ENCODE measurements at regions not wholly inside any gene's neighbourhood (a gene's known extent, or its start where the extent isn't known, plus 50 kb on each side); places are given as distances from the start of the nearest gene placed in this dataset.
"Not testable (repeated sequence)": the region's sequence is repeated elsewhere in the genome, so short reads cannot be mapped to it uniquely, and the experiment has no call there.

DNA sequence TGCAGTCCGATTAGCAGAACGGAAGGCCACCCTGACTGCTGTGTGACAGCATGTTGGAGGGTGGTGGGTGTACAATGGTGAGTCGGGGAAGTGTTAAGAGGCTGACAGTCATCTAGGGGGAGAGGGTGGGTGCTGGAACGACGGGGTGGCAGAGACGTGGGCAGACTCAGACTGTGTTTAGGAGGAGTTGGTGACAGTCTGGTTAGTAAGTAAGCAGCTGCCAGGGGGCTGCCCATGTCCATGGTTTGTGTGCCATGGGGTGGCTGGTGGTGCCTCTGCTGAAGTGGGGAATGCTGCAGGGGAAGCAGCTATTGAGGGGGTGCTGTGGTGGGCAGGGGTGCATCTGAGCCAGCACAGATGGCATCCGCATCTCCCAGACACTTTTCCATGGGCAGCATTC, 51.3 kb upstream of the BOD1 start:
- no peak for DNase-seq

DNA sequence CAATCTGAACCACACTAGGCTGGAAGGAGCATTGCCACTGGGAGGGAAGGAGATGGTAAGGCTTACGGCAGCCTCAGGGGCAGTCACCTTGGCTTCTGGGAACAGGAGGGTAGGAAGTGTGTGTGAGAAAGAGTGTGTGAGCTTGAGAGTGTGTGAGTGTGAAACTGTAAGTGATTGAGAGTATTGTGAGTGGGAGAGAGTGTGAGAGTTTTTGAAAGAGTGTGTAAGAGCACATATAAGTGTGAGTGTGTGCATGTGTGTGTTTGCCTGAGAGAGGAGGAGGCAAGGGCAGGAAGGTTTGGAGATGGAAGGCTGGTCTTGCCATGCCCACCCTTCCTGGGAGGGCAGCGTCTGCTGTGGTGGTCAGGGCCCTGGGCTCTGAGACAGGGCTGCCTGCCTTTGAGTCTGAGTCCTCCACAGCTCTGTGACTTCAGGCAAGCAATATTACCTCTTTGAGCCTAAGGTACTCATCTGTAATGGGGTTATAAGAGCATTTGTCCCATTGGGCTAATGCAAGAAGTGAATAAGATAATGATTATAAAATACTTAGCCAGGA, 51.9 kb upstream of the BOD1 start:
- no peak for DNase-seq

DNA sequence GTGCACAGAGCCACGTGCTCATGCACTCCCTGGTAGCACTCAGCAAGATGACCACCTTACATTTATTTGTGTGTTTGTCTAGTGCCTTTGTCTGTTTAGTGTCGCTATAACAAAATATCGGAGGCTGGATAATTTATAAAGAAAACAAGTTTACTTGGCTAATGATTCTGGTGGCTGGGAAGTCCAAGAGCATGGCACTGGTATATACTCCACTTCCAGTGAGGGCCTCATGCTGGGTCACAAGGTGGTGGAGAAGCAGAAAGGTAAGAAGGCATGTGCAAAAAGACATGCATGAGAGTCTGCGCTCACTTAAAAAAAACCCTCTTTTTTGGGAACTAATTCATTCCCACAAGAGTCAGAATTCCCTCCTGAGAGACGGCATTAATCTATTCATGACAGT, 52.5 kb upstream of the BOD1 start:
- DNase-seq: no peak

DNA sequence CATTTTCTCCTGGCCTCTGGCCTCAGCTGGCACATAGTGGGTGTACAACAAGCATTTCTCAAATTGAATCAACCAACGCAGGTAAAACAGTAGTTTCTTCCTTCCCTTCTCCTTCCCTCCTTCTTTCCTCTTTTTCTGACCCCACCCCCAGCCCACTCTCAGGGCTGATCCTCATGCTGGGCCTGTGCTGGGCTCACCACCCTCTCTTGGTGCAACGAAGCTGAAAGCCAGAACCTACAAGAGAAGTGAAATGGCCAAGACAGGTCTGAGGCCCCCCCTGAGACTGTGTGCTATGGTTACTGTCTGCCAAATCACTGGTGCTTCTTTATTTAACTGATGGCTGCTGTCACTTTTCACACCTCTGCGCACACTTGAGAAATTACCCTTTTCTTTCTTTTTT, 53.0 kb upstream of the BOD1 start:
- DNase-seq: no peak

DNA sequence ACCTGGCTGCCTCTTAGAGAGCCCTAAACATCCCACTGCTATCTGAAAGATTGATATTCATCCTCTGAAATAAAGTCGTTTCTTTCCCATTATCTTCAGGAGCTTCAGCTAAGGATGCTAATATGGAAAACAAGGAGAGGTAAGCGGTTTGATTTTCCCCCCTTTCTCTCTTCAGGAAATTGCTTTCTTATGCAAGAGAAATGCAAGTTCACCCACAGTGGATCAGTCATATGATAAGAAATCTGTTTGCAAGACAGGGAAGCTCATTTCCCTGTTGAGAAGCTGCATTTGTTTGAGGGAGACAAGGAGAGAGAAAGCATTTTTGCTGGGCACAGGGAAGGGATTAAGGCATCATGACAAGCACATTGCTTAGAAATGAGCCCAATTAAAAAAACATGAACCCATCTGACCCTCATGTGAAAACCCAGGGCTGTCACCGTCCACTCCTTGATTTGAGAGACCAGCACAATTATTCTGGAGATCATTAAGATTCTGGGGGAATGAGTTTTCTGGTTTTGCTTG, 53.7 kb upstream of the BOD1 start:
- no peak for DNase-seq

DNA sequence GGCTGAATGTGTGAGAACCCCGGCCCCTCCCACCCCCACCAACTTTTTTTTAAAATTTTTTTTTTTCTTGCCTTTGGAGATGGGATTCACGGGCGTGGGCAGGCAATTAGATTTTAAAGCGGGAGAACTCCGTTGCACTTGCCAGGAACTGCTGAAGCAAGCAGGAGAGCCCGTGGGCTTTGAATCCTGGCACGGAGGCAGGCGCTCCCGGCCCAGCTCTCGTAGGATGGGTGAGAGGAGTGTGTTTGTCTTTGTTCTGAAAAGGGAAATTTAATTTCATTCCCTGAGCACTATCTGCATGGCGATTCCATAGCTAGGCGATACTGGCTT, 54.3 kb upstream of the BOD1 start:
- DNase-seq: no peak

DNA sequence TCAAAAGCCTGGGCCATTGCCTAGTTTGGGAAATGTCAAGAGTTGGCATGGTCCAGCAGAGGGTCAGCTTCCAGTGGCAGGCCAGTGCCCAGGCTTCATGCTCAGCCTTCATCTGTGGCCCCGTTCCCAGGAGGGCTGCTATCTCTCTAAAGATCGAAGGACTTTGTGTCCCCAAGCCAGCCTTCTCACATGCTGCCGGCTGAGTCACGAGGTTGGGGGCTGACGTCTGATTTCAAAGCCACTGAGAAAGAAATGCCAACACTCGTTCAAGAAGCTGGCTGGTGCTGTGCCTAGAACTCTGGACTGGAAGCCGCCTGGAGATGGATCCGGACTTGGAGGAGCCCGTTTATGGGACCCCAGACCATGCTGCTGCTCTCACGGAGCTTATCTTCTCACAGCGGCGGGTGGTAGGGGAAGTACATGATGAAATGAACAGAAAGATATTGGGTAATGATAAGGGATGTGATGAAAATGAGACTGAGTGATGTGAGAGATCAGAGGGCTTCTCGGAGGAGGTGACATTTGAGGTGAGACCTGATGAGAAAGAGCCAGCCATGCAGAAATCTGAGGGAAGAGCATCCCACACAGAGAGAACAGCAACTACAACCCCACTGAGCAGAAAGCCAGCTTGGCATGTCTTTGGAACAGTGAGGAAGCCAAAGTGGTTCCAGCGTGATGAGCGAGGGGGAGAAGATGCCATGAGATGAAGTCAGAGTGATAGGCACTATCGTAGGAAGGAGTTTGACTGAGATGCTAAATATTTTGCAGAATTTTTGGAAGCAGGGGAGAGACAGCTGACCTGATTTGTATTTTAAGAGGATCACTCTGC, 54.9 kb upstream of the BOD1 start:
- DNase-seq: no peak

DNA sequence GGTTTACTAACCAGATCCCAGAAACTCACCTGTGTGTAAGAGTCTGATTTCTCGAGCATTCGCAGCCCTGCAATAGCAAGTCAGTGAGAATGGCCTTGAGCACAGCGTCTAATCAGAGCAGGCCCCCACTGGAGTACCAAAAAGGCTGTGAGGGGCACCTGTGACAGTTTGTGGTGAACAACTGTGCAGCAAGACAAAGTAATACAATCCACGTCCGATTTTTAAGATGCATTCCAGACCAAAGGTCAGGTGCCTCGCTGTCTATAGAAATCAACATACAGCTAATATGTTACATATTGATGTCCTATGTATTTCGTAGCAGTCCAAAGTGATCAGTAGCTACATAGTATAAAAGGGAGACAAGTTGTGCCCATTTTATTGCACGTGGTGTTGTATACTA, 55.7 kb upstream of the BOD1 start:
- DNase-seq: no peak

DNA sequence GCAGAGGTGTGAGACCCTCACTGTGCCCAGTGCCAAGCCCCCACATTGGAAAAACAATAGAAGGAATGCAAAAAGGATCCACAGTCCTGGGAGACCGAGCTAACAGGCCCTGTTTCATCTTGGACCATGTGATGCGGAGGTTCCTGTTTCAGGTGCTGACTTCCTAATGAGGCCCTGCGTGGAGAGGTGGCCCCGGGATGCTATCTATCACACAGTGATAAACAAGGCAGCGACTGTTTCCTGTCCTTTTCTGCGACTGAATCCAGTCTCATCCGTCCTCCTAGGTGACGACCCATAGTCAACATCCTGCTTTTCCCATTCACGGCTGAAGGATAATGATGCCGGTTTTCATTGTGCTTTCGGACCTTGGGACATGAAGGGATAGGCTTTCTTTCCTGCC, 56.4 kb upstream of the BOD1 start:
- no peak for DNase-seq

DNA sequence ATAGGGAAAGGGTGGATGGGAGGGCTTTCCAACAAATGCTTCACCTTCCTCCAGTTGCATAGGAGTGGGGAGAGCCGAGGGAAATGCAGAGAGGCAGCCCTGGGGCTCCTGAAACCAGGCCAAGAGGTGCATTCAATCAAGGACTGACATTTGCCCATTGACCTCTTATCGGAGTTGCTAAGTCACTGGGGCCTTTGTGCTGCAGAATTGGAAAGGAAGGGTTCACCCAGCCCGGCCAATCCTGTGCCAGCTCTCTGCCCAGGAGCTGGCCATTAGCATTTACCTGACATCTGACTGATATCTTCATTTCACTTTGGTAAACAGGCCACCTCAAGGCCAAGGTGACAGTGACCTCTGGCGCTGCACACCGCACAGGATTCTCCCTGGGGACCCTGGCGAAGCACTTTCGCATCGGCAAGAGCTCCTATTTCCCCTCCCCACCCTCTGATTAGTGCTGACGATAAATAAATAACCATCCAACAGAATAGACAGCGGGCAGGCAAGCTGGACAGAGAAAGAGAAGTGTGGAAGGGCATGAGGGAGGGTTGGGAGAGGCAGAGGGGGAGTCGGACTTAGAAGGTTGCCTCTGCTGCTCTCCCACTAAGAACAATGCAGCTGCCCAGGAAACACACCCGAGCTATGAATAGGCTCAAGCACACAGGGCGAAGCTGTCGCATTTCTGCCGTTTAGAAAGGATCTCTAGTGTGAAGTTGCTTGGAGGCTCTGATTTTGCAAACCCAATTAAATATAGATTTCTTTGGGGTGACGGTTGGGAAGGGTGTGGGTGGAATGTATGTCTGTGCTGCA, 57.0 kb upstream of the BOD1 start:
- no peak for DNase-seq

DNA sequence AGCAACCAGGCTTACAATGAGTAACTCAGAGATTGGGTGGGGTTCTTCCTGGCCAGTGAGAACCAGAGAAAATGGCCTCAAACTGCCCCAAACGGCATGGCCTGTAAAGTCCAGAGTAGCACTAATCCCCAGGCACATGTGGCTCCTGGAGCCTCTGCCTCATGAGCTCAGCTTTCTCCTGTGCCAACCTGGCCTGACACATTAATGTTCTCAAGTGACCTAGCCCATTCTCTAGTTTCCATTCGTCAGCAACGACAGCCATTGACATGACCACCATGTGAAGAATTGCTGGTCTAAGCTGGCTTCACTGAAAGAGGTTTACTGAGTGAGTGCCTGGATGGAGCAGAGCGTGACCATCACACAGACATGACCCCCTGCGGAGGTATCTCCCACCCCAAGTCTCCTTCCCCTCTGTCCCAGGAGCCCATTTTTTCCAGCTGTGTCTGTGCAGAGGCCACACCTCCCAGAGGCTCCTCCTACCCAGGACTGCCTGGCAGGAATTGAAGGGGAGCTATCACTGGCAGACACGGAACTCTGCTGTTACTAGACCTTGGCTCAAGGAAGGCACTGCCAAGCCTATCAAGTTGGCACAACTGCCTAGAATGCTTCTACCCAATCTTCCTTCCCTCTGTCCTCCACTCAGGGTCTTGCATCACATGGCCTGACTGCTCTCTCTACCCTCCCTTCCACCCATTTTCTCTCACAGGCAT, 59.0 kb upstream of the BOD1 start:
- DNase-seq: no peak

DNA sequence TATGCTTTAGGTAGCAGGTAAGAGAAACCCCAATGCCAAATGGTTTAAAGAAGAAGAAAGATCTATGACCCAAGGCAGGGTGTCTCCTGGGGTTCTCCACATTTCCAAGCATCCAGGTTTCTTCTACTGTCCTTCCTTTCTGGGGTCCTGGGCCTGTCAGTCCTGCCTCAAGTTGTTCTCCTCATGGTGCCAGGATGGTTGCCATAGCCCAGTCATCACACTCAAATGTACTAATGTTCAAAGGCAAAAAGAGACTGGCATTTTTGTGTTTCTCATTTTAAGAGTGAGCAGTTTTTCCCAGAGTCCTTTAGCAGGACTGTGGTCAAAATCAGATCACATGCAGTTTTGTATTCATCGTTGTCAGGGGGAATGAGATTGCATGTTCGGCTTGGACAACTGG, 59.9 kb upstream of the BOD1 start:
- no peak for DNase-seq

DNA sequence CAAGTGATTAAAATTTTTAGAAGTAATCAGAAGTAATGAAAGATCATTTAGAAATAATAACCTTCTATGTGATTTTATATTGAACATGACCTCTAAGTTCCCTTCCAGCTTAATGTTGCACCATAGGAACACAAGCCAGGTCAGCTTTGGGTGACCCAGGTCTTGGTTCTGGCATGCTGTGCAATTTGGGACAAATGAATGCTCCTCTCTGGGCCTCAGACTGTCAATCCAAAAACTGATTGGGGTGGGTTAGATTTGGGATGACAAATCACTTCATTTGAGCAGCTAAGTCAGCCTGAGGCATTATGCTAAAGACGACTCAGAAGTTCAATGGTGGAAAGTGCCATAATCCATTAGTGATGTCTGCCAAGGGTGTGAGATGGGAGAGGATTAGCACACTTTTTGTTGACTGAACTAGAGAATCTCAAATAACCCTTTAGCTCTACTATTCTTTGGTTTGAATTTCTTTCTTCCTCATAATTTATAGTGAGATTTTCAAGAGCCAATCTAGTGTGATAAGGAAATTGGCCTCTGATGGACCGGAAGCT, 60.7 kb upstream of the BOD1 start:
- no peak for DNase-seq

DNA sequence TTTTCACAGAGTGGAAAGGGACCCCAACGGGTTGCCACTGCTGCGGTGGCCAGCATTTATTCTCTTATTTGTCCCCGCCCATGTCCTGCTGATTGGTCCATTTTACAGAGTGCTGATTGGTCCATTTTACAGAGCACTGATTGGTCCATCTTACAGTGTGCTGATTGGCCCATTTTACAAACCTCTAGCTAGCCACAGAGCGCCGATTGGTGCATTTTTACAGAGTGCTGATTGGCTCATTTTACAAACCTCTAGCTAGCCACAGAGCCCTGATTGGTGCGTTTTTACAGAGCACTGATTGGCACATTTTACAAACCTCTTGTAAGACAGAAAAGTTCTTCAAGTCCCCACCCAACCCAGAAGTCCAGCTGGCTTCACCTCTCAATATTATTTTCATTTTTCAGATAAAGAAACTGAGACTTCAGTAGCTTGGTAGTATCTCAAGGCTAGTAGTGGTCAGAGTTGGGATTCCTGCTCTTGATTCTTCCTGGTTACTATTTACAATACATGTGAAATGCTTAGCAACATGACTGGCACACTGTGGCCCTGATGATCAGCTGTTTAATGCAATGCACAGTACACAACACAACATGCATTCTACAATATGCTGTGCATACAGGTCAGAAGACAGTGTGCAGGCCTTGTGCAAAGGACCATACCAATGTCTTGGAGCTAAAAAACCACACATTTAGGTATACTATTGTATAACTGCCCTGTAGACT, 63.6 kb upstream of the BOD1 start:
- no peak for DNase-seq

DNA sequence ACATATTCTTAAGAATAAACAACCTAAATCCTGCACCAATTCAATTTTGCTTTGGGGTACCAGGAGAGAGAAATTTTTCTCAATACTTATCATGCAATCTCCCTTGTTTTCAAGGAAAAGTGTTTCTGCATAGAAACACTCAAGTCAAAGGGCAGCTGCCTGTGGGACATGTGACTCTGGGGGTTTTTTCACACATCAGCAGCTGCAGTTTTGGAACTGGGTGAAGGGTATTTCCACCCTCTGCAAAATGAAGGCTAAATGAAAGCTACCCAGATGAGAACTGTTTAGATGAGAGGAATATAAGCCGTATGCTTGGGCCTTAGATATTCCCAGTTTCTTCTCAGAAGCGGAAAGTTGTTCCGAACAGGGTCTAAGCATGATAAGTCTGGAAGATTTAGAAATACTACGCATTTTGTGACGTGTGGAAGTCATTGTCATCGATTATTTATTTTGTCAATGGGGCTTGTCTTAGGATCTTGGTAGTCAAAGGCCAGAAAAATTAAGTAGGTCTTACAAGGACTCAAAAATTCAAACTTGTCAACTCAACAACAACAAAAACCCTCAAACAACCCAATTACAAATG, 64.3 kb upstream of the BOD1 start:
- DNase-seq: no peak

DNA sequence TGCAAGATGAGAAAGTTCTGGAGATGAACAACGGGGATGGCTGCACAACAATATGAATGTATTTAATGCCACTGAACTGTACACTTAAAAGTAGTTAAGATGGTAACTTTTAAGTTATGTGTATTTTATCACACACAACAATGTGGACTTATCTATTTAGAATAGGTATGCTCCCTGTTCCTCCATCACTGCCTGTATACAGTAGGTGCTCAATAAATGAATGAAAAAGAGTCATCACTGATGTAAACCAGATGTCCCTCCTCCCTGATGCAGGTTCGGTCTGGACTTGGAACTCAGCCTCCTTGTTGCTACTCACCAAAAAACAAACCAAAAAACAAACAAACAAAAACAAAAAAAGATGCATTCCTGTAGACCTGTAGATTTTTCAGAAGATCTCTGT, 65.9 kb upstream of the BOD1 start:
- no peak for DNase-seq

DNA sequence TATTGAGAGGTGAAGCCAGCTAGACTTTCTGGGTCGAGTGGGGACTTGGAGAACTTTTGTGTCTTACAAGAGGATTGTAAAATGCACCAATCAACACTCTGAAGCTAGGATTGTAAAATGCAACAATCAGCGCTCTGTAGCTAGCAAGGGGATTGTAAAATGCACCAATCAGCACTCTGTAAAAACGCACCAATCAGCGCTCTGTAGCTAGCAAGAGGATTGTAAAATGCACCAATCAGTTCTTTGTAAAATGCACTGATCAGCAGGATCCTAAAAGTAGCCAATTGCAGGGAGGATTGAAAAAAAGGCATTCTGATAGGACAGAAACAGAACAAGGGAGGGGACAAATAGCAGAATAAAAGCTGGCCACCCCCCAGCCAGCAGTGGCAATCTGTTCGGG, 68.1 kb upstream of the BOD1 start:
- not testable (repeated sequence) for DNase-seq

DNA sequence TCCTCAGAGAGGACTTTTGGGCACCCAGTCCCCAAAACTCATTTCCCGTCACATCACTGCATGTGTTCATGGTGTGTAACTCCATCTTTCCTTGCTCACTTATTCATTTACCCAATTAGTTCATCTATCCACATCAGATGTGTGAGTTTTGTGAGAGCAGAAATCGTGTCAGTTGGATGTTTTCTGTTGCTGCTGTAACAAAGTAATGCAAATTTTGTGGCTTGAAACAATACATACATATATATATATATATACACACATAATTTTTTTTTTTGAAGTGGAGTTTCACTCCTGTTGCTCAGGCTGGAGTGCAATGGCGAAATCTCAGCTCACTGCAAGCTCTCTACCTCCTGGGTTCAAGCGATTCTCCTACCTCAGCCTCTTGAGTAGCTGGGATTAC, 70.5 kb upstream of the BOD1 start:
- no peak for DNase-seq

DNA sequence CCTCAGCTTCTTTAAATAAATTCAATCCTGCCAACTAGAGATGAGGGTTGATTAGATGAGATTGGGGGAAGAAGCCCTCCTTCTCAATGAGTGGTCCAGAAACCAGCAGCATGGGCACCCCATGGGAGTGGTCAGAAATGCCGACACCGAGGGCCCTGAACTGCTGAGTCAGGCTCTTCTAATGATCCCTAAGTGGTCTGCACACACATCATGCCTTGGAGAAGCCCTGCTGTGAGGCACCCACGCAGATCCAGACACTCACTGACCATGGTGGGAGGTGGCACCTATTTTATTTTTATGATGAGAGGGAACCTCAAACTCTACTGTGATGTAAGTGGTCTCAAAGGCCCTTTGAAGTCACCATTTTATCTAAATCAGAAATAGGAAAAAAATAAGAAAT, 72.3 kb upstream of the BOD1 start:
- DNase-seq: no peak

DNA sequence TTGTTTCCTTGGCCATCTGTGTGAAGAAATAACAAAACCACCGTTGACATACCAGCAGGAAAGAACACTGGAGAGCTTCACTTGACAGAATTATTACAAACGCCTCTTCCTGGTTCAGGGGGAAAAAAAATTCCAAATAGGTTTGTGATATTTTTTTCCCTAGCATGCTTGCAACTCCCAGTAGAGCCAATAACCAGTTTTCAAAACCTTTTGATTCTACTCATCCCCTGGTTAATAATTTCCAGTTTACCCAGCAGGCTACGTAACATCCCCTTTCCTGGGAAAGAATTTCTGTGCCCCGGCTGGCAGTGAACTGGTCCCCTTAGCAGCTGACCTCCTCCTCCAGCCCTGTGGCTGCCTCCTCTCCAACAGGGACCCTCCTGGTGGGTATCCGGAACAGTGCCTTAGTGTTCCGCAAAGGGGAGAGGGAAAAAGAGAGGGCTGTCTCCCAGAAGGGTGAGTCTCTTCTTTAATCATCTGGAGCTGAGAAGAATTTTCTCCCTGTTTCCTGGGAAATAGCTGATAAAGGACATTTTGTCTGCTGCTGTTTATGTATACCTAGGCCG, 72.8 kb upstream of the BOD1 start:
- no peak for DNase-seq

DNA sequence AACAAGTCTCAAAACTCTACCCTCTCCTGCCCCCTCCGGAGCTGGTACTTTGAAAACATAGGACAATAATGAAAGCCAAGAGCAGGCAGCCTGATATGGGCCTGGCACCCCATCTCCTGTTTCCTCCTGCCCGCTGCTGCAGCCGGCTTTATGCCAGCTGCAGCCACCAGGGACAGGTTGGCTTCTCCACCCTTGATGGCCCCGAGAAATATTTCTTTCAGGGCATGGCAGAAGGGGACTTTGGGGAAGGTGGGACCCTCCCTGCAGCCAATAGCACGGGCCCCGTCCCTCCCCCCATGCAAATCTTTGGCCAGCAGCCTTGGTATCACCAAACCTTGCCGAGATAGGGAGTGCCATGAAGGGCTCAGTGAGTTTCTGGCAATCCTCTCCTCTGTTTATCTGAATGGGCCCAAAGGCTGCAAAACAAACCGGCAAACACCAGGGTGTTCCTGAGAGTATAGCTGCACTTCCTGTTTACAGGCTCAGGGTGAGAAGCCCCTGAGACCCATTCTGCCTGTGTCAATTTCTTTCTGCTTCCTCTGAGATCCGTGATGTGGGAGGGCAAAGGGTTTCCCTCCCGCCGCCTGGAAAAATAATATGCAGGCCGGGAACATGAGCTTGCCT, 73.4 kb upstream of the BOD1 start:
- DNase-seq: no peak
